ENCODE measurements at regions not wholly inside any gene's neighbourhood (a gene's known extent, or its start where the extent isn't known, plus 50 kb on each side); places are given as distances from the start of the nearest gene placed in this dataset.

GRCh38 chrX:69068301-69069085 is 96.8 kb downstream of the PJA1 start:
- no peaks in the 10 kb centered on the region for H3K27me3 ChIP-seq (ENCODE audit: control insufficient read depth, insufficient read depth, low read length)
- H3K9ac ChIP-seq = no peak overlapping the region
- H3K4me3 ChIP-seq (ENCODE audit: low read depth, low read length) = no peak overlapping the region
- no peak overlapping the region for H2AFZ ChIP-seq
- no peaks in the 10 kb centered on the region for H3K79me2 ChIP-seq
- no peaks in the 10 kb centered on the region for H3K9me3 ChIP-seq (ENCODE audit: control insufficient read depth, low read length)
- no peaks in the 10 kb centered on the region for H3K36me3 ChIP-seq (ENCODE audit: control insufficient read depth, insufficient read depth, low read length)
- no peak overlapping the region for H3K4me2 ChIP-seq (ENCODE audit: low read length)
- H3K27ac ChIP-seq = peak overlapping the region; percentile 53
- peaks cover 51% of the 10 kb centered on the region for H3K4me1 ChIP-seq
- TF ChIP-seq, protein P1, sequence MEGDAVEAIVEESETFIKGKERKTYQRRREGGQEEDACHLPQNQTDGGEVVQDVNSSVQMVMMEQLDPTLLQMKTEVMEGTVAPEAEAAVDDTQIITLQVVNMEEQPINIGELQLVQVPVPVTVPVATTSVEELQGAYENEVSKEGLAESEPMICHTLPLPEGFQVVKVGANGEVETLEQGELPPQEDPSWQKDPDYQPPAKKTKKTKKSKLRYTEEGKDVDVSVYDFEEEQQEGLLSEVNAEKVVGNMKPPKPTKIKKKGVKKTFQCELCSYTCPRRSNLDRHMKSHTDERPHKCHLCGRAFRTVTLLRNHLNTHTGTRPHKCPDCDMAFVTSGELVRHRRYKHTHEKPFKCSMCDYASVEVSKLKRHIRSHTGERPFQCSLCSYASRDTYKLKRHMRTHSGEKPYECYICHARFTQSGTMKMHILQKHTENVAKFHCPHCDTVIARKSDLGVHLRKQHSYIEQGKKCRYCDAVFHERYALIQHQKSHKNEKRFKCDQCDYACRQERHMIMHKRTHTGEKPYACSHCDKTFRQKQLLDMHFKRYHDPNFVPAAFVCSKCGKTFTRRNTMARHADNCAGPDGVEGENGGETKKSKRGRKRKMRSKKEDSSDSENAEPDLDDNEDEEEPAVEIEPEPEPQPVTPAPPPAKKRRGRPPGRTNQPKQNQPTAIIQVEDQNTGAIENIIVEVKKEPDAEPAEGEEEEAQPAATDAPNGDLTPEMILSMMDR (IDR thresholded peaks at IDR 0.05) = no peak

DNA sequence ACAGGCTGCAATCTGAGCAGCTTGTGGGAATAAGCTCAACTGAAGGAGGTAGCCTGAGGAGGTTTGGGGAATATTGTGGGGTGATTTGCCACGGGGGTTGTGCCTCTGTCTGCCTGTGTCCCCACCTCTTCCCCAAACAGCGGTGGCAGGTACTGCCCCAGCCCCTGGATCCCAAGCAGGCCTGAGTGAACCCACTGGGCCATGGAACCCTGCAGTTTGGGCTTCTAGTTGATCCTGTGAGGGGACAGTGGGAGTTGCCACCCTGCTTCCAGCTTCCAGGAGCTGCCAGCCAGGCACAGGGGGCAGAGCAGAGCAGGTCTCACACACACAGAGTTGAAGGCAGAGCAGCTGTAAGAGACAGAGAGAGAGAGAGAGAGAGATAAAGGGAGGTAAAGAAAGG is 97.4 kb downstream of the PJA1 start:
- TF ChIP-seq, protein P1 (IDR thresholded peaks at IDR 0.05) = no peak
- Histone ChIP-seq H2AFZ (no peak overlapping the region), H3K9ac (no peak overlapping the region), H3K9me3 (ENCODE audit: control insufficient read depth, low read length) (no peaks in the 10 kb centered on the region), H3K4me2 (ENCODE audit: low read length) (no peak overlapping the region), H3K27me3 (ENCODE audit: control insufficient read depth, insufficient read depth, low read length) (no peaks in the 10 kb centered on the region), H3K36me3 (ENCODE audit: control insufficient read depth, insufficient read depth, low read length) (no peaks in the 10 kb centered on the region), H3K79me2 (no peaks in the 10 kb centered on the region), H3K4me1 (peaks cover 47% of the 10 kb centered on the region), H3K27ac (peak overlapping the region; percentile 53), H3K4me3 (ENCODE audit: low read depth, low read length) (no peak overlapping the region)

- no peak overlapping the region for H3K4me3 ChIP-seq (ENCODE audit: low read depth, low read length)
- TF ChIP-seq, protein P1 (IDR thresholded peaks at IDR 0.05) = no peak
- no peak overlapping the region for H3K9ac ChIP-seq
- no peaks in the 10 kb centered on the region for H3K79me2 ChIP-seq
- H3K27me3 ChIP-seq (ENCODE audit: control insufficient read depth, insufficient read depth, low read length) = no peaks in the 10 kb centered on the region
- no peak overlapping the region for H3K4me2 ChIP-seq (ENCODE audit: low read length)
- peaks cover 45% of the 10 kb centered on the region for H3K4me1 ChIP-seq
- no peaks in the 10 kb centered on the region for H3K36me3 ChIP-seq (ENCODE audit: control insufficient read depth, insufficient read depth, low read length)
- no peaks in the 10 kb centered on the region for H3K9me3 ChIP-seq (ENCODE audit: control insufficient read depth, low read length)
- no peak overlapping the region for H2AFZ ChIP-seq
- H3K27ac ChIP-seq = peak overlapping the region; percentile 56
These were observed 98.2 kb downstream of the PJA1 start for GRCh38 chrX:69066966-69067525.

DNA sequence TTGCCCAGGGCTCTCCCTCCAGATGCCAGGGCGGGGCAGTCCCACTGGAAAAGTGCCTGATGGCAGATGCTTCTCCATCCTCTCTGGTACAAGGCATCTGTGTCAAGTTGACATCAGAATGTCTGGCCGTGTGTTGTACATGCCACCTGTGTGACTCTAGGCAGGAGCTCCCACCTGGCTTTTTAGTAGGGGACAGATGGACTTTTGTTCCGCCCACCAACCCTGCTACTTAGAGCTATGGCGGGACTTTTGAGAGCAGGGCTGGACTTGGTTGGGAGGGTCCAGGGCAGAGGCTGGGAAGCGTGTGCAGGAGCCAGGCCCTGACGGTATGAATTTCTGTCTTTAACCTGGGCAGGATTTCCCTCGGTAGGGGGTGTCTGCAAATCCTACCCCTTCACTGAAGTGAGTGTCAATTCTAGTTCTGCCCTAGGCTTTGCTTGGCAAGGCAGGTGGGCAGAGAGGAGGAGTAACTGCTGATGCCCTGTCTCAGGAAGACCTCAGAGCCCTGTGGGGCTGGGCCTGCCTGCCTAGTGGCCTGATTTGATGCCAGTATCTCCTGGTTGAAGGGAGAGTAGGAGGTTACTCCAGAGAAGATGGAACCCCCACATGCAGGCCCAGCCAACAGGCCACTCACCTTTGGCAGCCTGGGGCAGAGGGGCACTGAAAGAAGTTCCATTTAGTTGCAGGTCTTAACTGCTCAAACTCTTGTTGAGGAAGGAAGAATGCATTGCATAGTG is 99.1 kb downstream of the PJA1 start:
- H3K4me2 ChIP-seq (ENCODE audit: low read length) = no peak overlapping the region
- H3K27me3 ChIP-seq (ENCODE audit: control insufficient read depth, insufficient read depth, low read length) = no peaks in the 10 kb centered on the region
- H3K9me3 ChIP-seq (ENCODE audit: control insufficient read depth, low read length) = no peaks in the 10 kb centered on the region
- H2AFZ ChIP-seq = no peak overlapping the region
- TF ChIP-seq, protein P1 (IDR thresholded peaks at IDR 0.05) = no peak
- H3K36me3 ChIP-seq (ENCODE audit: control insufficient read depth, insufficient read depth, low read length) = no peaks in the 10 kb centered on the region
- H3K4me1 ChIP-seq = peaks cover 39% of the 10 kb centered on the region
- no peak overlapping the region for H3K9ac ChIP-seq
- no peaks in the 10 kb centered on the region for H3K79me2 ChIP-seq
- H3K4me3 ChIP-seq (ENCODE audit: low read depth, low read length) = no peak overlapping the region
- H3K27ac ChIP-seq = no peak overlapping the region

Data from parathyroid adenoma (tissue), 2 donors.